ENCODE measurements at regions not wholly inside any gene's neighbourhood (a gene's known extent, or its start where the extent isn't known, plus 50 kb on each side); places are given as distances from the start of the nearest gene placed in this dataset.

DNA sequence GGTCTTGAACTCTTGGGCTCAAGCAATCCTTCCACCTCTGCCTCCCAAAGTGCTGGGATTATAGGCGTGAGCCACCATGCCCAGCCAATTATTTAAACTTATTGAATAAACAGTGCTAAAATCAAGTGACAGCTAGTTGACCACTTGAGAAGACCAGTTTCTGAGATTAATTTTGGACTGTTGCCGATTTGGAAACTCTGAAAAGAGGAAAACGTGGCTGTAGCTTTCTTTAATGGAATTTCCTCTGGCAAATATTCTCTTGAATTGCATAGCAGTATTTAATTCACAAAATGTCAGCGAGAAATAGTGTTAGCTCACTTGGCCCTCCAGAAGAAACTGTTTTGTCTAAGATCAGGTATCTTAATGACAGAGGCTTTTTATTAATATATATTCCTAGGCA lies 754.5 kb downstream of the HDGFL1 start:
- no peak for DNase-seq

DNA sequence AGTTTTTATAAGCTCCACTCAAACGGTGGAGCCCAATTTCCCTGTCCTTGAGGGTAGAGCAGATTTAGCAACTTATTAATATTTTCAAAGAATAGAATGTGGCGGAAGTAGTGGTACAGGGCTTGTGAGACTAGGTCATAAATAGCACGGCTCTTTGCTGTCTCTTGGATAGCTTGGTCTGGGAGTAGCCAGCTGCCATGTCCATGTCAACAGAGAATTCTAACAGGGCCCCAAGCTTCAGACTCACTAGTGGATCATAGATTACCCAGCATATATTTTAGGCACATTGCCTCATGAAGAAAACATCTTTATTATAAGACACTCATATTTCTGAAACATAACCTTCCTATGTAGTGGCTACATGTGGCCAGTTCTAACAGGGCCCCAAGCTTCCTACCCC lies 755.7 kb downstream of the HDGFL1 start:
- DNase-seq: no peak

DNA sequence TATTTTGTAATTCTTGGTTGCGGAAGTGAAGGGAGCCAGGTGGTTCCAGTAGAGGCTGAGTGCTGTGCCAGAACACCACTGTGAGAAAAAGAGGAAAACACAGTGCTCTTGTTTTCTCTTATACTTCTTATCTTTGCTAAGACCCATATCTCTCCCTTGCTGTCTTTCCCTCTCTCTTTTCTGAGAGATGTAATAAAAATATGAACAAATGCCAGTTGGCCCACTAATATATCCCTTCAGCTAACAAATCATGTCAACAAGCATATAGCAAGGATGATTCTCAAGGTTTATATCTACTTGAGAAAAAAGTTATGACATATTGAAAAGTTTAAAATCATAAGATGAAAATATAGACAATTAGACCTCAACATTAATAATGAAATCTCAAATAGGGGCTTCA lies 758.3 kb downstream of the HDGFL1 start:
- no peak for DNase-seq

DNA sequence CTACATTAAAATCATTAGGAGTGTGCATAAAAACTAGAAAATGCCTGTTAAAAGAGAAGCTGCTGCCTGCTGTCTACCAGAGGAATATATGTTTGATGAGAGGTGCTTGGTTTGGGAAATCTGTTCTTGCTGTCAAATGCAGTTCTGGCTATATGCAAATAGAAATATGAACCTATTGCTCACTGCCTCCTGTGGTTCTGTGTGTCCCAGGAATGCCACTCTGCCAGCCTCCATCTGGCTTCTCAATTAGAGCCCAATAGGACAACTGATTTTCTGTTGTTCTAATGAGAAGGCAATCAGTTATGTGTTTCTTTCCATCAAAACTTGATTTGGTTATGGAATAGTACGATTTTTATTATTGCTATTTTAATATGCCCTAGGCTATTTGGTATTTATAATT lies 759.7 kb downstream of the HDGFL1 start:
- no peak for DNase-seq

DNA sequence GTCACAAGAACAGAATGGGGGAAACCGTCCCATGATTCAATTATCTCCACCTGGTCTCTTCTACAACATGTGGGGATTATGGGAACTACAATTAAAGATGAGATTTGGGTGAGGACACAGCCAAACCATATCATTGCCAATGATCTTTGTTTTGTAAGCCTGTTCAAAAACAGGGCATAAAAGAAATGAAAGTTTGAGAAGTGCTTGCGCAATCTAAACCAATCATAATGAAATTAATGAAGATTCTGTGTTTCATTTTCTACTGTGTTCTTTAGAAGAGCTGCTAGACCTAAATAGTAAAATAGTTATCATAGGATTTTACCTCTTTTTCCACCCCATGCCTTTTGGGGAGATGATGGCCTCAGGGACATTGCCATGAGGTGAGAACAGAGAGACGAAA lies 761.3 kb downstream of the HDGFL1 start:
- no peak for DNase-seq

DNA sequence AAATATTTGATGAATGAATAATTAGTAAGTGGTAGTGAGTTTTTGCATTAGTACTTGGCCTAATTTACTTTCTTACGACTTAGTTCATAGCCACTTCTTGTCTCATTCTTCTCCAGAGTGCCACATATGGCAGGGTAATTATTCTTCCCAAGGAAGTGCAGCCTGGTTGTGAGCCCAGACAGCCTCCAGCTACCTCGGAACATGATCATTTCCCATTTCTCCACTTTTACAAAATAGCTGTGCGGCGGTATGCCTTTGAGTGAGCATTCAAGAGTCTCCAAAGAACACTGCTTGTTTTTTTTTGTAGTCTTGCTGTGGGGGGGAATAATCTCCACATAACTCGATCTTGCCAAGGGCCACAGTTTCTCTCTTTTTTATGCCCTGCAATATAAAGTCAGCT lies 765.0 kb downstream of the HDGFL1 start:
- no peak for DNase-seq

DNA sequence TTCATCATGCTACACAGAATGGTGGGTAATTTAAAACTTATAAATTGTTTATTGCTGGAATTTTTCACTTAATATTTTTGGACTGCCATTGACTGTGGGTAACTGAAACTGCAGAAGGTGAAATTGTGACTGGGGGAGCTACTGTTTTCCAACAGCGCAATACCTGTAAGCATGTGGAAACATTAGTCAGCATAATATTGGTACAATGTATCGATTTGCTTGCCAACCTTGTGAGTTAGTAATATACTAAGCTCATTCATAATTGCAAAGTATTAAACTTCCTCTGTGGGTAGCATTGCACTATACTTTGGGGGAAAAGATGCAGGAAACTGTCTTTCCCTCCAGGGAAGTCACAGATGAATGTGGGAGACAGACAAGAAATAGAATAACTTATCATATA lies 766.5 kb downstream of the HDGFL1 start:
- no peak for DNase-seq

DNA sequence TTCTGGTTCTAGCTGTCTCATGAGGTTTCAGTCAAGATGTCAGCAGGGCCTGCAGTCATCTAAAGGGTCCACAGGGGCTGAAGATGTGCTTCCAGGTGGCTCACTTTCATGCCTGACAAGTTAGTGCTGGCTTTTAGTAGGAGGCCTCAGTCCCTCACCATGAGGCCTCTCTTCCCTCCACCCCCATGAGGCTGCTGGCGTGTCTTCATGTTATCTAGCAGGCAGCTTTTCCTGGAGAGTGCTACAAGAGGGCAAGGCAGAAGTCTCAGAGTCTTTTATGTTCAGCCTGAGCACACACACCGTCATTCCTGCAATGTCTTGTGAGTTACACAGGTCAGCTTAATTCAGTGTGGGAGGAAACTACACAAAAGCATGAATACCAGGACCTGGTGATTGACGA lies 769.9 kb downstream of the HDGFL1 start:
- DNase-seq: no peak

DNA sequence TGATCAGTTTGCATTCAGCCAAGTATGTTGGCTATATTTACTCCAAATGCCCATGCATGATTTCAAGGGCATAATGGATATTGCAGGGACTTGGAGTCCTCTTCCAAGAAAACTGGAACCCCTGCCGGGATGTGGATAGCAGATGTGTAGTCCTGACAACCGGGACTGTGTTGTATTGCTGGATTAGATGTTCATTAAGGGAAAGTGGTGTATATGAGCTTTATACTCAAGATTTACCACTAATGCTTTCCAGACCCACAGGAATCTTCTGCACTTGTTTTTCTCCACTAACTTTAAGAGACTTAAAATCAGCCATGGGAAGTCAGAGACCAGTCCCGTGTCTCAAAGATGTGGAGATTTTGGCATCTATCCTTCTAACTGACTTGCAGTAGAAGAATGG lies 770.9 kb downstream of the HDGFL1 start:
- DNase-seq: no peak

DNA sequence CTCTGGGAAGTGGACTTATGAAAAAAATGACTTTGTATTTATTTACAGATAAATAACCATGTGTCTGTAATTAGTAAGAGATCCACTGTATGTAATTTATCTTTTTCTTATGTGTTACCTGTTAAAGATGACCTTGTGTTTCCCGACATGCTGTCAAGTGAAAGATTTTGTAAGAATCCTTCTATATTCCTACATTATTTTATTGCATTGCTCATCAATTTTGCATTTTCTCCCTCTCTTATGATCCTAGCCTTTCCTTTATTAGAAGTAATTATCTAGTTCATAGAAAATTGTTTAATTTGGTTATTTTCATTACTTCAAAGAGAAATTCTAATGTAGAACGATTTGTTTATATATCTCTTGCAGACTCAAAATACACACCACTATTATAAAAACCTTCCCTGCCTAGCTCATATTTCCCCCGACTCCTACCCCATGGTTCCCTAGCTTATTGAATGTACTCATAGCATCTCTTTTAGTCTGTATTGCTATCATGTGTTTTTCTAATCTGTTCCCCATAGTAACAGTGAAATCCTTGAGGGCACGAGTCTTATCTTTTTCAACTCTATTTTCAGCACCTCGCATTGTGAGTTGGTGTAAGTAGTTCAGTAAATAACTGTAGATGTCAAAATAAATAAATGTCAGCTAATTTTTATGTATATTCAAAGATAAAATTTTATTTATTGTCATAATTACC lies 774.4 kb downstream of the HDGFL1 start:
- DNase-seq: no peak

DNA sequence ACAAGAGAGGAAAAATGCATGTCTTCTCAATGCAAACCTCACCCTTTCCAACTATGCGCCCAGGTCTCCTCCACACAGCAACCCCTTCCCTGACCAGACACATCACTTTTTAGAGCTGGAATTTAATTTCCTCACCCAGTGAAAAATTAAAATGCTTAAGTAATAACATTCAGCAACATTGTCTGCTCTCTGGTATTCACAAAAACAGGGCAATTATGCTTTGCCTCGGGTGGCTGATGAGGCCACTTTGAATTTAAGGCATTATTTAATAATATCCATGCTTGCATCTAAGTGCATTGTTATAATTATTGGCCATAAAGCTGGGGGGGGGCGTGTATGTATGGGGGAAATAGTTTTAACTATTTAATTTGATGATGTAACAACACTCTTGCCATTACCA lies 777.8 kb upstream of the NRSN1 start:
- no peak for DNase-seq

DNA sequence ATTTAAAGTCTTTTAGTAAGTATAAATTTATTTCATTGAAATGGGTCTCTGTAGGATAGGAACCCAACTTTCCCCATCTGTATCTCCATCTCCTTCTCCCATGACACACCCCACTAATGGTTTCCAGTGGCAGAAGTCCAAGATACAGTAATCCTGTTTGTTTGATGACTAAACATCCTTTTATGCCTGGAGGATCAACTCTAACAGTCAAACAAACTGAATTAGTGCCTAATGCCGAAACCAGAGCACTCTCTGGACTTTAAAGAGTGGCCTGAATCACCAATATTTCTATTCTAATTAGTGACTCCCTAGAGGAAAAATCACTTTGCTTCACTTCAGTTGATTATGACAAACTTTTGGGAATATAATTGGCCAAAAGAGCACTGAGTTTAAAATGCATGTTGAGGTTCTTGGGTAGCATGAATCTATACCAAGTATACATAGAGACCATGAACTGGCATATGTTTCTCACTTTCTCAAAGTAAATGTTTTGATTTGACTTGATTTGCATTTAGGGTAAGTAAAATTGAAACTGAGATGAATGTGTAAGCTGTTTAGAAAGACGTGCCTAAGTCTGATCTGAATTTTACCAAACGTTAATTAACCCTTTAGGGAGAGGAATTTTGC lies 776.4 kb upstream of the NRSN1 start:
- DNase-seq: no peak

DNA sequence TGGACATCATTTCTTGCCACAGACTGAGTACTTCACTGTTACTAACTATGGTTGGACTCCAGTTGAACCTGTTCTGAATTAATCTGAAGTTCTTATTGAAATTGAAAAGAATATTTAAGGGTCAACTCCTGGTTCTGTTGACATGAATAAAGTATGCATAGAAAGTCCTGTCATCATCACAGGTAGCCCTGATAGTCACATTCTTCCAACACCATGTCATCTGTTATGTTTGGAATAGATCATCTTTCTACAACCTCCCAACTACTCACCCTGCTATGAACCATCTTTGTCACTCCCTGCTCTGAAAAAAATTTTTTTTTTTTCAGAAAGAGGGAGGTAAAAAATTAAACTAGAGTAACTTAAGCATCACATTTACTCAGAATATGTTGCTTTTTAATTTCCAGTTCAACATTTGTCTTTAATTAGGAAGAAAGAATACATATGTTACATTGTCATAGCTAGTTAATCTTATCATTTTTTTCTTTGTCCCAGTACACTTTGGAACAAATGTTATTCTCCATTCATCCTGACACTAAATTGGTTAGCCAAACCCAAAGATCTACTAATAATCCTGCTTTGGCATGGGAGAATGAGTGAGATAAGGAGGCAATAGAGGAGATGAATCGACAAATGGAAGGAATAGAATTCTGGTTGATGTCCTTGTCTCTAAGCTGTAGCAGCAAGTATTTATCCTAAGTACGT lies 775.1 kb upstream of the NRSN1 start:
- no peak for DNase-seq

DNA sequence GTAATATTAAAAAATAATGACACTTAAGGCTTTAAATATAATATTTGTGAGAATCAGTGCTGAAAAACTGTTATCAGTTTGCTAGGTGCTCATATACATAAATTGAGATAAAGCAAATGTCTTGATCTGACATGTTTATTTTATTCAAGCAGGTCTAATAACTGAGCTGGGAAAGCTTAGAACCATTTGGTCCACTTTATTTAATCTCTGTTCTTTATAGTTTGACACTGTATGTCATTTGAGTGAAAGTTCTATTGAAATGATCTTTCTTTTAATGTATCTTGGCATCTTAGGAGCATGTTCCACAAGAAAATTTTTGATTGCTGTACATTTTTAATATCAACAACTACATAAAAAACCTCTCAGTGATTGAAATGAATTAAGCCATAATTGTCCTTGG lies 772.0 kb upstream of the NRSN1 start:
- DNase-seq: no peak

DNA sequence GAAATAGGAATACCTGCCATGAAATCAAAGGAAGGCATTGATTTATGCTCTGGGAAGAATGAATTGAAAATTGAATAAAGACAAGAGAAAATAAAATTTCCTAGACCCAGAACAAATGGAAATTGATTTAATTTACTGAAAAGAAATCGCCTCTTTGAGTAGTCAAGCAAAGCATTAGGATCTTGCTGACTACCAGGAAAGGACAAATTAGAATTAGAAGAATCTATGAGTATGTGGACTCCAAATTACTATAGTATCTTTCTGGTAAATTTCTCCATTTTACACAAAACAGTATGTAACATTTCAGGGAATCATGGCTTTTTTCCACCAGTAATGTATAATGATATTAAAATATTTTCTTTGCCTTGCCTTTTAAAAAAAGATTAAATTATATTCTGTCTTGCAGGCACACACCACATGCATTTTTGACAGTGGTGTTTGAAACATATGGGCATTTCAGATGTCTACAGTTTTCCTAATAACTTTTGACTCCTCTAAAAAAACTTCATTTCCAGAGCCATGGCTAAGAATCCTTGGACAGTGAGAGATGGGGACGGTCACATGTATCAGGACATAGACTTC lies 768.7 kb upstream of the NRSN1 start:
- DNase-seq: no peak

DNA sequence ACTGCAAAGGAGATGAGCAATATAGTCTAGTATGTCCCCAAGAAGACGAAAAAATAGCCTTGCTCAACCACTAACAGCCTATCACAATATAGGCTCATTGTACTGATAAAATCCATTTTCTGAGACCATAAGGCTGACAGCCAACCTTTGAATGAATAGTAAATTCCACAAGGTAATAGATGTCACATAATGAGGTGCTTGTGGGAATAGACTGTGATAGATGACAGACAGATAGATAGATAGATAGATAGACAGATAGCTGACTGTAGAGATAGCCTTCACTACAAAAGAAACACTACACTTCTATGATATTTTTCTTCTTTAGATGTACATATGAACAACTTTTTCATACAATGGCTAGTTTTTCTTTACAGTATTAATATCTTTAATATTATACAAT lies 760.3 kb upstream of the NRSN1 start:
- no peak for DNase-seq

DNA sequence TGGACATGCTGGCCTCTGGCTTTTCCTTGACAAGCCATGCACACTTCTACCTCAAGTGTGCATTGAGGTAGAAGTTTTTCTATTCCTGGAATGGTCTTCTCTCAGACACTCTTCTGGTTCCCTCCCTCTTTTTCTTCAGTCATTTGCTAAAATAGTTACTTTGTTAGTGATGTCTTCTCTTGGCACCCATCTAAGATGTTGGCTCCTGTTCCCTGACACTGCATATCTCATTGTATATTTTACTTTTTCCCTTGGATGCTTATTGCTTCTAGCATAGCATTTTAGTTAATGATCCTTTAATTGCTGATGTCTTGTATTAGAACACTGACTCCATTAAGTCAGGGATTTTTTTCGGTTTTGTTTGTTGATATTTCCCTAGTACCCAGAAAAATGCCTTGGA lies 758.7 kb upstream of the NRSN1 start:
- DNase-seq: no peak

DNA sequence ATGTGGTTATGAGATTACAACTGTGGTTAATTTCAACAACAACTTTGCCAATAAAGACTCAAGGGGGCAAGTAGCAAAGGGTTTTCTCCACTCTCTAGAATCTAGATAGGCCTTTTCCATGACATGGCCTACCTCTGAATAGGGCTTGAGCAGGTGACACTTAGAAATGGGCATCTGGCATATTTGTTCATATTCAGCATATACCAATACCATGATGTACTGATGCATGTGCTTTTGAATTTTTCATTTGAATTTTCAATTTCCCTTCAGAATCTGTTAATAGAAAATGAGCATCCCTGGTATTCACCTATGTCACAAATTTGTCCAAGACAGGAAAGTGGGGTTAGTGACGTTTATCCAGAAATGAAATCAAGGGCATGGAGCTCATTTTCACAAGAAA lies 757.5 kb upstream of the NRSN1 start:
- DNase-seq: no peak

DNA sequence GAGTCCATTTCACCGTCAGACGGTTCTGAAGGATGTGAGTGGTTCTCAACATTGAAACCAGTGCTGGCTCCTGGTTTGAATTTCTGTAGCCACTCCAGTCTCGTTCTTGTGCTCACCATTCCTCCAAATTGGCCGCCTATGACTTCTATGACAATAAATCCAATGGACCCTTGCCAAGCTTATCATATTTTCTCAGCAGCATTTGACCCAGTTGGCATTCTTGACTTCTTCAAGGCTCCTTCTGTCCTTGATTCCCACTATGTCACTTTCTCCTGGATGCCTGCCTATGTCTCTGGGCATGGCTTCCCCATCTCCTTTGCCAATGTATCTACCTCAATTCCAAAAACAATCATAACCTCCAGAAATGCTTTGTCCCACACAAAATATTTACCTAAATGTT lies 756.0 kb upstream of the NRSN1 start:
- no peak for DNase-seq

DNA sequence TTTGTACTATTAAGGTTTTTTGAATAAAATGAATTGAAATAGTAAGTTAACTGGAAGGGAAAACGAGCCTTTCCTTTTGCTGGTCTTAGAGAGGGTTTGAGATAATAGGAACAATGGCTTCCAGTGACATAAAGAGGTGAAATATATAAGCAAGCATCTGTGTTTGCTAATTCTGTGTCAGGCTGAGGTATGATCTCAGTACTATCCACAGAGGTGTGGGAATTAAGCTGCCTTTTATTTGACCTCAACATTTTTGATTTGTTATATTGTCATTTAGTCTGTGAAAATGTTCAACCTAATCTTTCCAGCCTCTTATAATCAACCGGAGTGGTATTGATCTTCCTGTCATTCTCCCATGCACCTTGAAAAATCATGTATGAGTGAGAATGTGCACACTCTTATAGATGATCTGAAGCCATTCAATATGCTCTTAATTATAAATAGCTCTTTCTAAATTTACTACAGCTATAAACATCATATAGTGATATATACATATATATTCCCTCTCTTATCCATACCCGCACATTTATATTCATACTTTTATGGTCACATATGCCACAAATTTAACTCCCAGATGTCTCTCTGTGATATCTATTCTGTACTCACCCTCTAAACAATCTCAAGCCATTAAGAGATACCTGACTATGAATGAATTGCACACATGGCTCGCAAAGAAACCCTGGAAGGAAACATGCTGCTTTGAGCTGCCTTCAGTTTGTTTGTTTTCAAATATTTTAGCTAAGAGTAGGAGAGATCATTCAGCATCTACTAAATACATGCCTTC lies 754.7 kb upstream of the NRSN1 start:
- no peak for DNase-seq

DNA sequence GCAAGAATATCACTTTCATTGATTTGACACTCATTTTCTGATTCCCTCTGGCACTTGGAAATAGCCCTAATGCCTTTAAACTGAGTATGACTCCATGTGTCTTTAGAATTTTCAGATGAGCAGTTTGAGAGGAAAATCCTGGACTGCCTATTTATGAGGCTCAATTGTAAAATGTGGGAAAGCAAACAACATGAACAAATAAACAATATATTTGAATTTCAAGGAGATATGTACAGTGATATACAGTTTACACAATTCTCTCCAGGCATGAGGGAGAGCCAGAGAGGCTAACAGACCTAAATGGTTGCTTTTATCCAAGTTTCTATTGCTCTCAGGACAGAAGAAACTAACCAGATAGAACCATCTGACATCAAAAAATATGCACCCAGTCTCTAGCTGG lies 748.2 kb upstream of the NRSN1 start:
- no peak for DNase-seq

DNA sequence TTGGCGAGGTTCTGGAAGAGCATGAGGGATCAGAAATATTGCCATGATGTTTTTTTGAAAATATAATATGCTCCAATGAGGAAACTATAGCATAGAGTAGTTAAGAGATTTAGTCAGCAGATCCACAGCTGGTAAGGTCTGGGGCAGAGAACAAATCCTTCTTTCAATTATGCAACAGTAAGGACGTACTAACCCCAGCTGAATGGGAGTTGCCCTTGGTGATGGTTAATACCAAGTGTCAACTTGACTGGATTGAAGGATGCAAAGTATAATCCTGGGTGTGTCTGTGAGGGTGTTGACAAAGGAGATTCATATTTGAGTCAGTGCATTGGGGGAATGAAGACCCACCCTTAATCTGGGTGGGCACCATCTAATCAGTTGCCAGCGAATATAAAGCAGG lies 745.5 kb upstream of the NRSN1 start:
- DNase-seq: no peak

DNA sequence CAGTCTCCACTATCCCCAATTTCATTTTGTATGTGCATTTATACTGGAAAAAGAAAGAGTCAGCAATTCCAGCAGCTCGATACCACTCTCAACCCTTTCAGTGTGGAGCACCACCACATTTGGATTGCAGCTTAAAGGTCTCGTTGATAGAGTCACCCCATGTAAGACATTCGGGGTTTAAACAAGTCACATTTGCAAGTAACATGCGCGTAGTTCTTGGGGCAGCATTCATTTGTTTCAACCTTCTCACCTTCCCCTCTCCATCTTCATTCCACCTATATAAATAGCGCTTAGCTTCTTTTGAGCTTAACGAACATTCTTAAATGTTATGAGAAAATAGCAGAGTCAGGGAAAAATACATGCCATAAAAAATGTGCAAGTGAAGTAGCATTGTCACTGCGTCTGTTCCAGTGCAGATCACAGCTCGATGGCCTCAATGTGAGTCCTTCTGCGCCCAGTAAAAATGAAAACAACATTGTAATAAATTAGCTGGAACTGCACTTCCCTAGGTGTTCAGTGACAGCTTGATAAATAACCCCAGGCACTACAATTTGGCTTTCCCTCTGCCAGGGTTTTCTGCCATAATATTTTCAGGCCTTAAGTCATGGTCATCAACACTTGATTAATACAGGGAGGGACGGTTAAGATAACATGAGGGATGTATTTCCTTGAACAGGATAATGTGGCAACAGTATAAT lies 737.8 kb upstream of the NRSN1 start:
- DNase-seq: no peak
